Activated CD8-positive, alpha-beta memory T cell treated with anti-CD3 and anti-CD28 coated beads for 24 hours (primary cell): ENCODE measurements at regions not wholly inside any gene's neighbourhood (a gene's known extent, or its start where the extent isn't known, plus 50 kb on each side); places are given as distances from the start of the nearest gene placed in this dataset.
"Not testable (repeated sequence)": the region's sequence is repeated elsewhere in the genome, so short reads cannot be mapped to it uniquely, and the experiment has no call there.

ENCODE experiments used
- DNase-seq: peaks from one replicate; pipeline ENCODE4 v3.0.0-alpha.2; 2020

DNA sequence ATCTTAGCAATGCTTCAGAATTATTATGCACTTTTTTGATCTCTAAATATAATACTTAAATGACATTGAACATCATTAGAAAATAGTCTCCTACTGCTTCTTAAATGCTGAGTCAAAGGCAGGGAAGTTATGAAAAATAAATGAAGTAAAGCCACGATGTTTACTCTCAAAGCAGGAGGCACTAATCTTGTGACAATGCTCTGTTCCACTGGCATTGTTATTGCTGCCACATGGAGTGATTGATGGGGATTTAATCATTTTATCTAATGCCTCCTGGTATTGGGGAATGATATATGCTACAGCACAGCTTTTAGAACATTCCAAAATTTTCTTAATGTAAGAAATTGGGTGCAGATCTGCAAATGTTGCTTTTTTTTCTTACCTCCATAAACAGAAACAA, 1655.4 kb upstream of the NUDT12 start:
- DNase-seq: no peak

DNA sequence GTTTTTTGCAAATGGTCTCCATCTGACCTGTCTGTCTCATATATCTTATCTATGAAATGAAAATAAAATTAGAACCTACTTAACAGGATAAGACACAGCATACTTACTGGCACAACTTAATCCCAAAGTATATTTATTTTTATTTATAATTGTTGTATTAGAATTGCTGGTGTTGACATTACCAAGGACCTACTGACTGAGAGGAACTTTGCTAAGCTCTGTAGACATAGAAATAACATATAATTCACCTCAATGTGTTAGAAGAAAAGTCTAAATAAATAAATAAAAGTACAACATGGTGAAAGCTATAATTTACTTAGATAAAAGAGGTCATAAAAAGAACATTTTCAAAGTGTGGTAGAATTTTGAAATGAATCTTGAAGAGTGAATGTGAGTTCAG, 1650.5 kb upstream of the NUDT12 start:
- no peak for DNase-seq

DNA sequence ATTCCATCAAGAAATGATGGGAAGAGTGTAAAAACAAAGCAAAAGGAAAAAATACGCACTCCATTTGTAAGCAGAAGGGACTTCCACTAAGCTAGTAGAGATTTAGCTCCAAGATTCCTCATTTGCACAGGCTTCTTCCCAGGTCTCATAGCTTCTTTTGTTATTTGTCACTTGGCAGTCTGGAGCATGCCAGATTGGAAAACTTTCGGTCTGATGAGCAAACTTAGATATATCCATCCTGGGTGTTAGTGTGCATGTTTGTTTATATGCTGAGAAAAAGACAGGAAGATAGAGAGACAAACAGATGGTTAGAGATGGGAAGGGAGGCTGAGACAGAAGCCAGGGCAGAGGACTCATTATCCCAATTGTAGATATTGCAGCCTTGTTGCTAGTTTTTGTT, 1644.5 kb upstream of the NUDT12 start:
- no peak for DNase-seq

DNA sequence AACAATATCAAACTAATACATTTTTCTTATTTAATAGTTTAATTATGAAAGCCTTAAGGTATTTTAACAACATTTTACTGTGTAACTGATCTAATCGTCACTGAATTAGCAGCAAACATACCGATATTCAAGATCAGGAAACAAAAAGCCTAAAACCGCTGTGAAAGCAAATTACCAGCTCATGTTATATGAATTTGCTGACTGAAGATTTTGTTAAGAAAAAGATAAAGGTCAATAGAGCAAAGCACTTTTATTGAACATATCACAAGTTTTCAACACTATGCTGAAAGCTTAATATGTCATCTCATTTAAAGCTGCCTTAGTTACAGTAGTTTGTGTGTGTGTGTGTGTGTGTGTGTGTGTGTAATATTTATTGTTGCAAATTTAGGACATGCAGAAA, 1634.9 kb upstream of the NUDT12 start:
- DNase-seq: no peak

DNA sequence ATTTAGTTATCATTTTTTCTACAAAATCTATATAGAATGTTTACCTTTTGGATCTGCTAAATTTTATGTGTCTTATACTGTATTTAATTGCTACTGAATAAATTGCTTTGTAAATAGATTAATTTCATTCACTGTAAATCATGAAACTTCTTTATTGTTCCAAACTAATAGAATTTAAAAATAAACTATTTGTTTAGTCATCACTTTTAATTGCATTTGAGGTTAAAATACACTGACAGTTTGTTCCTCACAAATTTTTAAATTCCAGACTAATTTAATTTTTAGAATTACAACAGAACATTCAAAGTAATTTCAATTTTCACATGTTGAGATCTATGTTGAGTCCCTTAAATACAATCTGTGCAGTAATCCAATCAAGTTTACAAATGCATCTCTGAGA, 1633.2 kb upstream of the NUDT12 start:
- no peak for DNase-seq

DNA sequence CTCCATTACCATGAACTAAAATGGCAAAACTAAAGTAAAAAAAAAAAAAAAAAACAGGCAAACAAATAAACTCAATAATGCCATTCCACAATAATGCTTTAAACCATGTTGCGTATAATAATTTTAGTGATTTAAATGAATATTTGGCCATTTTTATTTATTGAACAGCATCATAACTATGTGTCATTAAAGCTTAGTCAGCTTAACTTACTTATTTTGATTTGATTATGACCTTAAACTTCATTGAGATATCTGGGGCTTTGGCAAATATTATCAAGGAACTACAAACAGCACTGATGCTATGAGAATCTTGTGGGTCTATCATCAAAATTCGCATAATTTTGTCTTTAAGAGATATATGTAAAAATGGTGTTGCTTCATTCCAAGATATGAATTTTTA, 1610.3 kb upstream of the NUDT12 start:
- no peak for DNase-seq

DNA sequence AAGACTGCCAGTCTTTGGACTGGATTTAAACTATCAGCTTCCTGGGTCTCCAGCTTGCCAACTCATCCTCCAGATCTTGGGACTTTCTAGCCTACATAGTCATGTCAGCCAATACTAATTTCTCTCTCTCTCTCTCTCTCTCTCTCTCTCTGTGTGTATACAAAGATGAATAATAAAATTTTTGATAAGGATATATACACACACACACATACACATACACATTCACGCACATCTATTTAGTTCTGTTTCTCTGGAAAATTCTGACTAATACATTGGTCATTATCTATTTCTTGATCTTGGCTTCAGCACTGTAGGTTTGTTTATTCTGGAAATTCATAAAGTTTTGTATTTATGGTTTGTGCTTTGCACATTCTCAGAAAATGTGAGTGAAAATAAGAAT, 1606.2 kb upstream of the NUDT12 start:
- DNase-seq: no peak

DNA sequence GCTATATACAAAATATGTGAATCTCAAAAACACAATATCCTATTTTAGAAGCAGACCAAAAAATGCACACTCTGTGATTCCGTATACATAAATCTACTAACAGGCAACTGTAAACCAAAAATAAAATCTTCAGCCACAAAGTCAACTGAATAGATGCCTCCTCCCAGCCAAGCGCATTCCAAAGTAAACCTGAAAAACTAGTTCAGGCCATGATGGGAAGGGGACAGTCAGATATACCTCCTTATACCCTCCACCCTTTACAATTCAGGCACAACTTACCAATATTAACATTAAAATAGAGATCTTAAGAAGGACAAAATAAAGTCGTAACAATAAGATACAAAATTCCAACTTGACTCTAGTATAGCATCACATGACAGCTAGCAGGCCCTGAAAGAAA, 1604.5 kb upstream of the NUDT12 start:
- no peak for DNase-seq

DNA sequence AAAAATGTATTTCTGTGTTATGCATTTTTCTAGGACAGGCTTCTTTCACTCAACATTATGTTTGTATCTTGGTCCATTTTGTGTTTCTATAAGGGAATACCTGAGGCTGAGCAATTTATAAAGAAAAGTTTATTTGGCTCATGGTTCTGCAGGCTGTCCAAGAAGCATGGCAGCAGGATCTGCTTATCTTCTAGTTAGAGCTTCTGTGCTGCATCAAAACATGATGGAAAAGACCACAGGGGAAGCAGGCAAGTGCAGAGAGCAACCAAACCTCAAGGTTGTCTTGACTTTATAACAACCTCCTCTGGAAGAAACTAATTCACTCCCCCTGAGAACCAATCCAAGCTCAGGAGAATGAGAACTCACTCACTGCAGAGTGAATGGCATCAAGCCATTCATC, 1601.0 kb upstream of the NUDT12 start:
- DNase-seq: no peak

DNA sequence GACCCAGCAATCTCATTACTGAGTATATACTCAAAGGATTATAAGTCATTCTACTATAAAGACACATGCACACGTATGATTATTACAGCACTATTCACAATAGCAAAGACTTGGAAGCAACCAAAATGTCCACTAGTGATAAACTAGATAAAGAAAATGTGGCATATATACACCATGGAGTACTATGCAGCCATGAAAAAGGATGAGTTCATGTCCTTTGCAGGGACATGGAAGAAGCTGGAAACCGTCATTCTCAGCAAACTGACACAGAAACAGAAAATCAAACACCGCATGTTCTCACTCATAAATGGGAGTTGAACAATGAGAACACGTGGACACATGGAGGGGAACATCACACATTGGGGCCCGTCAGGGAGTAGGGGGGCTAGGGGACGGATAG, 1600.0 kb upstream of the NUDT12 start:
- not testable (repeated sequence) for DNase-seq

DNA sequence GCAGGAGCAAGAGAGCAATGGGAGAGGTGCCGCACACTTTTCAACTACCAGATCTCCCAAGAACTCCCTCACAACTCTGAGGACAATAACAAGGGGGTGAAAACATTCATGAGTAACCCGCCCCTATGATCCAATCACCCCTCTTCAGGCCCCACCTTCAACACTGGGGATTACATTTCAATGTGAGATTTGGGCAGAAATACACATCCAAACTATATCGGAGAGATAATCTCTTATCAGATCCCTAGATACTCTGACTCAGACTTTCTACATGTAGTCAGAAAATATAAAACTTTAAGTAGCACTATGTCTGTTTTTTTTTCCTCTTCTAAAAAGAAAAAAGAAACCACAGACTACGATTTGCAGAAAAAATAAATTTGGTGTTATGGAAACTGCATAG, 1595.9 kb upstream of the NUDT12 start:
- no peak for DNase-seq

DNA sequence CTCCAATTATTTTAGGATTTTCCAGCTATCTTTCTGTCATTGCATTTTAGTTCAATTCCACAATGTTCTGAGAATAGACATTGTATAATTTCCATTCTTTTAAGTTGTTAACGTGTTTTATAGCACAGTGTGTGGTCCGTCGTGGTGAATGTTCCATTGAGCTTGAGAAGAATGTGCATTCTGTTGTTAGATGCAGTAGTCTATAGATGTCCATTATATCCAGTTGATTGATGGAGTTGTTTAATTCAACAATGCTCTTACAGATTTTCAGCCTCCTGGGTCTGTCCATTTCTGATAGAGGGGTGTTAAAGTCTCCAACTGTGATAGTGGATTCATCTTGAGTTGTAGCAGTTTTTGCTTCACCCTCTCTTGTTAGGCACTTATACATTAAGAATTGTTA, 1587.7 kb upstream of the NUDT12 start:
- no peak for DNase-seq

DNA sequence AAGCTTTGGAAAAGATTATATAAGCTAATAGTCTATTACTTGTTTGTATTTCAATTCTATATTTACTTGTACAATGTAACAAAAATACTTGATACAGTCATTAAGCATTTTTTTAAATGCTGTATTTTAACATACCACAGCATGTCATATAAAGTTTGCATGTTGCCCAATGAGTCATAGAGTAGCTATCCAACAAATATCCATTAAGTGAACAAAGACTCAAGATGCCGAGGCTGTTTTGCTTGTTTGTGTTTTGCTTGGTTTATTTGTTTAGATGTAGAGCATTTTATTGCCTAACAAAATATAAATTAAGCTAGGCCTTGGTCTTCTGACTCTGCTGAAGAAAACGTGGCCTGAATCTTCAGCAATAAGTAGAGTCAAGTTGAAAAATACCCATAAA, 1584.3 kb upstream of the NUDT12 start:
- no peak for DNase-seq

DNA sequence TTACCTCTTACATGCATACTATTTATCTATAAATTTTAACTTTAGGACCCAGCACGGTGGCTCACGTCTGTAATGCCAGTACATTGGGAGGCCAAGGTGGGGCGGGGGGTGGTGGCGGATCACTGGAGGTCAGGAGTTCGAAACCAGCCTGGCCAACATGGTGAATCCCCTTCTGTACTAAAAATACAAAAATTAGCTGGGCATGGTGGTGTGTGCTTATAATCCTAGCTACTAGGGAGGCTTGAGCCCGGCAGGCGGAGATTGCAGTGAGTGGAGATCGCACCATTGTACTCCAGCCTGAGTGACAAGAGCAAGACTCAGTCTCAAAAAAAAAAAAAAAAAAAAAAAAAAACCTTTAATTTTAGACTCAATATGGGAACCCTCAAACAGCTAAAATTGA, 1582.6 kb upstream of the NUDT12 start:
- DNase-seq: no peak

DNA sequence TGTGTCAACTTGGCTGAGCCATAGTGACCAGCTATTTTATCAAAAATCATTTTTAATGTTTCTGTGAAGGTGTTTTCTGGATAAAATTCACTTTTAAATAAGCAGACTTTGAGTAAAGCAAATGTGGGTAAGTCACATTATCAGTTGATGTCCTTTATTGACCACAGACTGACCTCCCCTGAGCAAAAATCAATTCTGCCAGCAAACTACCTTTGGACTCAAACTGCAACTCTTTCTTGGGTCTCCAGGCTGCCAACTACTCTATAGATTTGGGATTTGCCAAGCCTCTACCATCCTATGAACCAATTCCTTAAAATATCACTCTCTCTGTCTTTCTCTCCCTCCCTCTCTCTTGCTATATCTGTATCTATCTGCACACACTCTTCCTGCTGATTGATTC, 1571.7 kb upstream of the NUDT12 start:
- no peak for DNase-seq

DNA sequence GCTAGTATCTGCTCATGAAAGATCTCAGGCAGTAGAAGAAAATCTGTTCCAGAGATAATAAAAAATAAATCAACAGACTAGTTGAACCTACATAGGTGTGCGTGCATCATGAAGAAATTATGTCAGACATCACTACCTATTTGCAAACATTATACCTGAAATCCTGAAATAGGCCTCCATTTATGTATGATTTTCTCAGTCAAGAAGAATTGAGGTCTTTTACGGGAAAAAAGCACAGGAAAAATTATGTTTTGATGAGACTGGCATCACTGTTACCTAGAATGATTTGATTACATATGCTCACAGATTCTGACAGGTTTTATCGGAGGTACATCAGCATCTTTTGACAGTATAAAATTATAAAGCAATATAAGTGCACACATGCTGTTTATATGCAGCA, 1570.5 kb upstream of the NUDT12 start:
- no peak for DNase-seq

DNA sequence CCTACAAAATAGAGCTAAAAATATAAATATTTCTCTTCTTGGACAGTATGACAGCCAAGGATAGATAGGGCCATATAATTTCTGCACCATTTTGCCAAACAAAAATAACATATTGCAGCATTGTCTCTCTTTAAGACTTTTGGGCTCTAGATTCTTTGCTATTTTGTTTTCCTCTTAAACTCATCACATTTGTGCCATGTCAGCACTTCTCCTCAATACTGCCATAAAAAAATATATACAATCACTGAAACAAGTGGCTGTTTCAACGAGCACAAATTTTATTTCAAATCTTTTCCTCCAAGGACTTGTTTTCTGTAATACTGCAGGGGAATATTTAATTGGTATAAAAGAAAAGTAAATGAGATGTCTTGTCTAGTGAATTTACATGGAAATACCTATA, 1570.0 kb upstream of the NUDT12 start:
- DNase-seq: no peak

DNA sequence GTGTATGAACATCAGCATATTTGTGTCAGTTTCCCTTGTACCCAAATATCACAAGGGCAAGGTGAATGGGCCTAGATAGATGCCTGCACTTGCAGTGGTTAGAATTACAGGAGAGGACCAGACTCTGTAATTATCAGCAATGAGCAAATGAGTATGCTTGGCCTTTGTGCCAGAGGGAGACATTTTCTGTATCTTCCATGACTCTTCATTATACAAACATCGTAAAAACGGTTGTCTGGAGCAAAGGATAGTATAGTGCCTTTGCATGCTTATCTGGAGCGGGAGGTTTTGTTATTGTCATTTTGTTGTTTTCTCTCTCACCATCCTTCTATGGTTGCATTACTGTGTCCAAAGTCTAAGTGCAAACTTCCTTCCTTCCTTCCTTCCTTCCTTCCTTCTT, 1568.5 kb upstream of the NUDT12 start:
- no peak for DNase-seq

DNA sequence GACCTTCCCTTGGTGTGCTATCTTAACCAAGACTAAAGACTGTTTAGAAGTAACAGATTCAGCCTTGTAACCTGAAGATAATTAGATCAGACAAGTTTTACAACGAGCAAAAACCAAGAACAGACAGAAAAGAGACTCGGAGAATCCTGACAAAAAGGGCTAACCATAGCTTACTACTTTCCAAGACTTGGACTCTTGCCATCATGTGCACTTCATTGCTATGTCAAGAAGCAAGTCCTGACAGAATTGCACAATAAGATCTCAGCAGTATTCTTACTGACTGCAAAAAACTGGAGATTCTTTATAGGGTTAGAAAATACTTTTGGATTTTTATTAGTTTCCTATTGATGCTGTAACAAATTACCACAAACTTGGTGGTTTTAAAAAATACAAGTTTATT, 1539.0 kb upstream of the NUDT12 start:
- DNase-seq: no peak

DNA sequence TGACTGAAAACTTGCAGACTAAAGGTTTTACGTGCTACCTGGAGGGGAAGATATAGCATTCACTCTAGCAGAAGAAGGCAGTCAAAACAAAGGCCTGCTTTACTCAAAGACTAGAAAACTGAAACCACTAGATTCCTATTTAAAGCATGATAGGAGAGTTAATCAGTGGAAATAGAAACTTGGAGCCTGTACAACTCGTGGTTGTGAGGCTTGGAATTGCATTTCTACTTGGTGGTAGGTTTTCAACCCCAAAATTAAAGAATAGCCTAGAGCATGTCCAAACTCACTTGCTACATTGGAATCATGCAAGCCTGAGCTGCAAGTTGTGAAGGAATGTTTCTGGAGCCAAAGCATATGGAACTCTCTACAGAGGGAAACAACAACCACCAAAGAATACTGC, 1526.4 kb upstream of the NUDT12 start:
- DNase-seq: no peak

DNA sequence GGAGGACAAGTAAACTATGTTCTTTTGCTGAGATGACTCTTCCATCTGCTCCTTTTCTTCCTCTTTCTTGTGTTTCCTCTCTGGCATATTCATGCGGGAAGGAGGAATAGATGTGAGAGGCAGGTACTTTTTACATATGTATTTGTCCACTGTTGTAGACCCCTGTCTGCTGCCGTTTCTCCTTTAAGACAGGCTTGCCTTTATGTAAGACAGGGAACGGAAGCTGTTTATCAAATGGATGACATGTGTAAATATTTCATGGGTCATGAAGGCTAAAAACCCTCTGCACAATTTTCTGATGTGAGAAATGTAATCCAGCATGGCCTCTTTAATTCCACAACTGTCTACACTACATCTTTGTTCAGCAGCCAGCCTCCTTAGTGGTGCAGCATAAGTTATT, 1525.5 kb upstream of the NUDT12 start:
- no peak for DNase-seq

DNA sequence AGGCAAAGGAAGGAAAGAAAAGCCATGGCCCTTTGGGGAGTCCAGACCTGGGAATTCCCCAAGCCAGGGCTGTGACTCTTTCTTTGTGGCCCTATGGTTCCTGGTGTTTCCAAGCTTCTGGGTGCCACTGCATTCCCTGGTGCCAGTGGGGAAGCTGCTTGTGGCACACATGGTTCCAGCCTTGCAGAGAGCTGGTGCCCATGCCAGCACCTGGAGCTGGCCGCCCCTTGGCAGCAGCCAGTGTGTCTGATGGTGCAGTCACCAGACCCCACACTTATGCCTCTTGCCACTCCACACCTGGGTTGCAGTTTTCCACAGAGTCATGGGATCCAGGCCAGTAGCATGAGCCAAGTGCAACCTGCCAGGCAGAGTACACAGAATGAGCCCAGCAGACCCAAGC, 1495.3 kb upstream of the NUDT12 start:
- DNase-seq: no peak

DNA sequence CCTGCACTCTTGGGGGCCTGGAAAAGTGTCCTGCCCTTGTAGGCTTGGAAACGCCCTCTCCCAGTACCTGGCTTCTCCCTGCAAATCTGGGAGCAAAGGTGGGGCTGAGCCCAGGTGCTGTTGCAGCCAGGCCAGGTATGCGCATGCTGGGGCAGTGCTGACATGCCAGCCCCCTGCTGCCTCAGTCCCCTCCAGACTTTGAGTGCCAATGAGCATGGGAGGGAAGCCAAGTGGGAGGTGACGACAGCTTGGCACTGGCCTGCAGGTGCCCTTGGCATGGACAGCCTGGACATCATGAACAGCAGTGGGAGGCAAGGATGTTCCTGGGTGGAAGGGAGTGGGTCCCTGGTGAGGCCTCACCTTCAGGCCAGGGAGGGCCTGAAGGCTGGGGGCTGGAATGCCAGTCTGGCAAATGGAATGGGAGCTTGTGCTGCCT, 1494.4 kb upstream of the NUDT12 start:
- DNase-seq: no peak

DNA sequence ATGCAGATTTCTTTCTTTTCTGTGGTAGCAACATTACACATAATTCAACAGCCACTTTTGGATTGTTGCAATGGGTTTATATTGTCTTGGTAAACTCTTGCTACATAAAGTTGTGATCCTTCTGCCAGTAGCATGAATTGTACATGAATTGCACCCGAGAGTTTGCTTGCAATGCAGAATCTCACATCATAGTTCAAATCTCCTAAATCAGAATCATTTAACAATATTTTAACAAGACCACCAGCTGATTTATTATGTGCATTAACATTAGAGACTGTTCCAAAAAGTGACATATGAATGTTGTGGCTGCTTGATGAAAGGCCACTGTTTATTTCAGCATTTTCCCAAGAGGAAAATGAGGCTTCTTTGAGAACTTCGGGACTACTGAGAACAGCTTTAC, 1491.8 kb upstream of the NUDT12 start:
- DNase-seq: no peak

DNA sequence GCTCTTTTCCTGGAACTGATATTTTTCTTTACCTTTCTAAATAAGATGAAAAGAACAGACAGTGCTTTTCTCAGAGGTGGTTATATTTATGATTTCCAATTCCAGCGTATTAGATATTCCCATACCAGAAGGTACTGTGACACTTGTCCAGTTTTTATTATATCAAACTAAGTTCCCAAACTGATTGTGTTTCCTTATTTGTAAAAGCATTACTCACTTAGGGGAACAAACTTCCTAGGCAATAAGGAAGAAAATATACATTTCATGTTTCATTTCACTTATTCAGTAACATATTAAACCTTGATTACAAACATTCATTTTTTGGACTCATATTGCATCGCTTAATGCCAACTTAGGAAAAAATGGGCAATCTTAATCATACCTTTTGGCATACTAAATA, 1480.0 kb upstream of the NUDT12 start:
- DNase-seq: no peak

DNA sequence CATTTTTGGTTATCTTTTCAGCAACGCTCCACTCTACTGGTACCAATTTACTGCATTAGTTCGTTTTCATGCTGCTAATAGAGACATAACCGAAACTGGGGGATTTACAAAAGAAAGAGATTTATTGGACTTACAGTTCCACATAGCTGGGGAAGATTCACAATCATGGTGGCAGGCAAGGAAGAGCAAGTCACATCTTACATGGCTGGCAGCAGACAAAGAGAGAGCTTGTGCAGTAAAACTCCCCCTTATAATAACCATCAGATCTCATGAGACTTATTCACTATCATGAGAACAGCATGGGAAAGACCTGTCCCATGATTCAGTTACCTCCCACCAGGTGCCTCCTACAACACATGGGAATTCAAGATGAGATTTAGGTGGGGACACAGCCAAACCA, 1474.2 kb upstream of the NUDT12 start:
- DNase-seq: not testable (repeated sequence)

DNA sequence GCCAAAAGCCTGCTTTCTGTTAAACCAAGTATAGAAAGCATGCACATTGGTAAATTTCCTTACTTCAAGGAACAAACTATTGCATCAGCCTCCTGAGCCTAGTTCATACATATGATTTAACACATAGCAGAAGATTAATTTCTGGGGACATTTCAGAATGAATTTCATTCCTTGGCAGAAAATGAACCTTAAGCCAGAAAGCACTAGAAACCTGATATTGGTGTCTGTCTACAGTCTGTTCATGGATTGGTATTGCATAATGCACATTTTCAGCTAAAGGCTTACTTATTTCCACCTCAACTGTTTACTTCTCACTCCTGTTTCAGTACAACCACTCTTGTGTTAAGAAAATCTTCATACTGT, 1471.8 kb upstream of the NUDT12 start:
- no peak for DNase-seq
